Stimulated activated CD8-positive, alpha-beta memory T cell treated with anti-CD3 and anti-CD28 coated beads, Interleukin-12 subunit alpha, Interleukin-12 subunit beta, amount 100 ng/mL, for 24 hours (primary cell): ENCODE measurements at regions not wholly inside any gene's neighbourhood (a gene's known extent, or its start where the extent isn't known, plus 50 kb on each side); places are given as distances from the start of the nearest gene placed in this dataset.
"Not testable (repeated sequence)": the region's sequence is repeated elsewhere in the genome, so short reads cannot be mapped to it uniquely, and the experiment has no call there.

ENCODE experiments used
- DNase-seq: peaks from one replicate; pipeline ENCODE4 v3.0.0-alpha.2; 2020; ENCODE audit errors: extremely low read depth

DNA sequence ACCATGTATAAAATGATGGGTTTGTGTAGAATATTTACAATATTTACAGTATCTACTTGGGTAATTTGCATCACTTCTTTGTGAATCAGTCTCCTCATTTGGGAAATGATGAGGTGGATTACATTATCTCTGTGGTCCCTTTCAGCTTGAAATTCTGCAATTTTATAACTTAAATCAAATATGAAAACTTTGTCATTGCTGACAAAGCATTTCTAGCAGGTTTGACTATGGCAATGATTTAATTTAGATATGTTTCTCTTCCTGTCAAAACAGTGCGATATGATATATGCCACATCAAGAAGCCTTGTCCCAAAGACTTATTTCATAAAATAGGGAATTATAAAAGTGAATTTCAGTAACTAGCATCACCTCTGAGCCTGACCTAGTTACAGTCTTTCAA is 315.8 kb upstream of the MEIS2 start:
- no peak for DNase-seq

- DNase-seq, result no peak
Measured at GRCh38 chr15:37425541-37425940, 325.2 kb upstream of the MEIS2 start.

DNA sequence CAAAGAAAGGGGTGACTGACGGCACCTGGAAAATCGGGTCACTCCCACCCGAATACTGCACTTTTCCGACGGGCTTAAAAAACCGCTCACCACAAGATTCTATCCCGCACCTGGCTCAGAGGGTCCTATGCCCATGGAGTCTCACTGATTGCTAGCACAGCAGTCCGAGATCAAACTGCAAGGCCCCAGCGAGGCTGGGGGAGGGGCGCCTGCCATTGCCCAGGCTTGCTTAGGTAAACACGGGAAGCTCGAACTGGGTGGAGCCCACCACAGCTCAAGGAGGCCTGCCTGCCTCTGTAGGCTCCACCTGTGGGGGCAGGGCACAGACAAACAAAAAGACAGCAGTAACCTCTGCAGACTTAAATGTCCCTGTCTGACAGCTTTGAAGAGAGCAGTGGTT is 327.0 kb upstream of the MEIS2 start:
- DNase-seq, result not testable (repeated sequence)

DNA sequence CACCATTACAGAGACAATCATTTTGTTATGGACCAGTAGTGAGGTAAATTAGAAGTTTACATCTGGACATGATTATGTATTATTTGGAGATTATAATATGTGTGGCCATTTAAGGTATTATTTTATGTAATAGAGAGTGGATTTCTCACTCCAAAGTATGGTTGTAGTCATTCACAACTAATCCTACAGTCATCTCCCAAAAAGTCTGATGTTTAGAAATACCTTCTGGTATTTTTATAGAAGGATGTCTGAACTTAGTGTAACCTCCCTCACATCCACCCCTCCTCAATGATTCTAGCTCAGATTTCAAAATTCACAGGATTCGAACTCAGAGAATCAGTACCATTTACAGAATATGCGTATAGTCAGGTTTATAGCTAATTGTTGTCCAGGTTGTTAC is 346.6 kb upstream of the MEIS2 start:
- DNase-seq, result no peak

GRCh38 chr15:37452498-37452897 is 352.1 kb upstream of the MEIS2 start:
- DNase-seq, result no peak

DNA sequence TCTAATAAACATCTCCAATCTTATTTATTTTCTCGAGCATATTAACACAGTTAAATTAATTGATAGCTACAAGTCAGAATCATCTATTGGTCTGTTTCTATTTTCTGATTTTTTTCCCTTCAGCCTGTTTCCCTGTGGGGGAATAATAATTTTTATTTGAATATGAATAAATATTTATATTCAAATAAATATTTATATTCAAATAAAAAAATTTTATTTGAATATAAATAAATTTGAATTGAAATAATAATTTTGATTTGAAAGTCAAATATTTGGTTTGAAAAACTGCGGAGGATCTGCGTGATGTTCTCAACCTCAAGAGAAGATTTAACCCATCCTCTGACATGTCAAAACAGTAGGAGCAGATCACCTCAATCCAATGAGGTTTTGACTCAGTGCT is 380.1 kb upstream of the MEIS2 start:
- no peak for DNase-seq

DNA sequence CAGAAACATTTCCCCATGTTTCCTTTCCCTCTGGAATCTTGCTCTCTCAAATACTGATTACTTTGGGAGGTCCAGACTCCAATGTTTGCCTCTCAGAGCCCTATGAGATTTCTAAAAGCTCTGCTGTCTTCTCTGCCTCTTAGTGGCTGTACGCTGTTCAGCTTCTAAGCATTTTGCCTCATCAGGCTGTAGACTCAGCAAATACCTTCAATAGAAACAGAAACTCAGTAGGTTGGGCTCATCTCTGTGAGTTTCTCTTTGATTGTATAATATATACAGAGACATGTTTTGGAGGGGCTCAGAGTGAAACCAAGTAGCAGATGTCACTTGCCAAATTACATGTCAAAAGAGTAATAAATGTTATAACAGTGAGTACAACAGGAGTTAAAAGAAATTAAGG is 380.8 kb upstream of the MEIS2 start:
- DNase-seq, result no peak

DNA sequence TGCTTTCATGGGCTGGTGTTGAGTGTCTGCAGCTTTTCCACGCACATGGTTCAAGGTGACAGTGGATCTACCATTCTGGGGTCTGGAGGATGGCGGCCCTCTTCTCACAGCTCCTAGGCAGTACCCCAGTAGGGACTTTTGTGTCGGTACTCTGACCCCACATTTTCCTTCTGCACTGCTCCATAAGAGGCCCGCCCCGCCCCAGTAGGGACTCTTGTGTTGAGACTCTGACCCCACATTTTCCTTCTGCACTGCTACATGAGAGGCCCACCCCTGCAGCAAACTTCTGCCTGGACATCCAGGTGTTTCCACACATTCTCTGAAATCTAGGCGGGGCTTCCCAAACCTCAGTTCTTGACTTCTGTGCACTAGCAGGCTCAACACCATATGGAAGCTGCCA is 383.4 kb upstream of the MEIS2 start:
- no peak for DNase-seq

GRCh38 chr15:37485056-37485455 is 384.7 kb upstream of the MEIS2 start:
- DNase-seq, result no peak

DNA sequence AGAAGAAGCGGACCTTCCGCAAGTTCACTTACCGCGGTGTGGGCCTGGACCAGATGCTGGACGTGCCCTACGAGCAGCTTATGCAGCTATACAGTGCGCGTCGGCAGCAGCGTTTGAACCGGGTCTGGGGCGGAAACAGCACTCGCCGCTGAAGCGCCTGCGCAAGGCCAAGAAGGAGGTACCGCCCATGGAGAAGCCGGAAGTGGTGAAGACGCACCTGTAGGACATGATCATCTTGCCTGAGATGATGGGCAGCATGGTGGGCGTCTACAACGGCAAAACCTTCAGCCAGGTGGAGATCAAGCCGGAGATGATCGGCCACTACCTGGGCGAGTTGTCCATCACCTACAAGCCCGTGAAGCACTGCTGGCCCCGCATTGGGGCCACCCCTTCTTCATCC is 390.4 kb upstream of the MEIS2 start:
- no peak for DNase-seq

GRCh38 chr15:37516621-37517020 is 416.3 kb upstream of the MEIS2 start:
- DNase-seq, result no peak

DNA sequence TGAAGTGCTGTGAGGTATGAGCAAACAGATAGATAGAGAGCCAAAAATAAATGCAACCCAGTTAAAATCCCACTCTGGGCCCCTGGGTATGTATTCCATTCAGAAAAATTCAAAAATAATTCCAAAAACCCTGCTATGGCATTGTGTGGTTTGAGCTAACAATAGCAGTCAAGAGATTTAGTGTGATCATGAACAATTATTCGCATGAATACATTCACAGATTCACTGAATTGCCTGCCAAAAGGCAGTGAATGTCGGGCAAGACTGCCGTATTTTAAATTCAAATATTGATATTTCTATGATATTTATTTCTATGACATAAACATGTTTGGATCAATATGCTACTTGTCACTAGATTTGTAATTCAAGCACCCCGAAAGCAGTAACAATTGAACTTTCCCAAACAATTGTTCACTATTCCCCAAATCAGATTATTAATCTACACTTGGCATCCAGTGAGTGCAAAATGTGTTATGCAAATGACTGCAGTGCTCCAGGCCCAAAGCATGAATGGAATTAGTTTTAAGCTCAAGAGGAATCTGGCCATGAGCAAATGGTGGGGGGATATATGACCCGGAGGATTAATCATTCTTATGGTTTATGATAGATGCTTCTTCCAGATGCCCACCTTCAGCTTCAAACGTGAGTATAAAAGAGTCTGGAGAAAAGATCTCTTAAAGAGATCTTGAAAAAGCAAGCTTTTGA is 417.0 kb upstream of the MEIS2 start:
- no peak for DNase-seq

DNA sequence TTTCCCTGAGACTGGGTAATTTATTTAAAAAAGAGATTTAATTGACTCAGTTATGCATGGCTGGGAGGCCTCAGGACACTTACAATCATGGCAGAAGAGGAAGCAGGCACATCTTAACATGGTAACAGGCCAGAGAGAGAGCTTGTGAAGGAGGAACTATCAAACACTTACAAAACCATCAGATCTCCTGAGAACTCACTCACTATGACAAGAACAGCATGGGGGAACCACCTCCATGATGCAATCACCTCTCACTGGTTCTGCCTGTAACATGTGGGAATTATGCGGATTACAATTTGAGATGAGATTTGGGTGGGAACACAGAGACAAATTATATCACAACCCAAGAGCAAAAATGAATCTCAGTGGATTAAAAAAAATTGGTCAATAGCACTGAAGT is 416.0 kb upstream of the TMCO5A start:
- no peak for DNase-seq

GRCh38 chr15:37520026-37520425 is 414.4 kb upstream of the TMCO5A start:
- DNase-seq, result no peak

DNA sequence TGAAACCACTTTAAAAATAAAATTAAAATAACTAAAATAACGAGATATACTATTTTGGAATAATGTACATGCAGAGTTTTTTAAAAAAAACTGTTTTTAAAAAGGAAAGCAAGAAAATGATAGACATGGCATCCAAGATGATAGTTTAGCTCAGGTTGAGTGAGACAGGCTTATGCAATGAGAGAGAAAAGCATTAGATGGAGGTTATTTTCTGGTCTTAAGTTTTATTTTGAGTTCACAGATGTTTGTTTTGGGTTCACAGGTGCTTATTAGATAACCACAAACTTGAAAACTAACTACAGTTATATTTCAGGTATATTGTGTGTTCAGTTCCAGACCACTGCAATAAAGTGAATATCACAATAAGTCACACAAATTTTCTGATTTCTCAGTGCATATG is 413.6 kb upstream of the TMCO5A start:
- no peak for DNase-seq

DNA sequence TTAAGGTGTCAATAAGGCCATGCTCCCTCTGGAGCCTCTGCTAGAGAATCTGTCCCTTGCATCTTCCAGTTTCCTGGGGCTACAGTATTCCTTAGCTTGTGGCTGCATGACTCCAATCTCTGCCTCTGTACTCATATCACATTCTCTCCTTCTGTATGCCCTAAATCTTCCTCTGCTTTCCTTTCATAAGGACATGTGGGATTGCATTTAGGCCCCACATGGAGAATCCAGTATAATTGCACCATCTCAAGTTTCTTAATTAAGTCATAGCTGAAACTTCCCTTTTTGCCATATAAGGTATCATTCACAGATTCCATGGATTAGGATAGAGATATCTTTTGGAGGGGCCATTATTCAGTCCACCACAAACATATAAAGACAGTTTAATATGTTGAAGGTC is 409.8 kb upstream of the TMCO5A start:
- no peak for DNase-seq

- no peak for DNase-seq
Measured at GRCh38 chr15:37528432-37528831, 406.0 kb upstream of the TMCO5A start.

DNA sequence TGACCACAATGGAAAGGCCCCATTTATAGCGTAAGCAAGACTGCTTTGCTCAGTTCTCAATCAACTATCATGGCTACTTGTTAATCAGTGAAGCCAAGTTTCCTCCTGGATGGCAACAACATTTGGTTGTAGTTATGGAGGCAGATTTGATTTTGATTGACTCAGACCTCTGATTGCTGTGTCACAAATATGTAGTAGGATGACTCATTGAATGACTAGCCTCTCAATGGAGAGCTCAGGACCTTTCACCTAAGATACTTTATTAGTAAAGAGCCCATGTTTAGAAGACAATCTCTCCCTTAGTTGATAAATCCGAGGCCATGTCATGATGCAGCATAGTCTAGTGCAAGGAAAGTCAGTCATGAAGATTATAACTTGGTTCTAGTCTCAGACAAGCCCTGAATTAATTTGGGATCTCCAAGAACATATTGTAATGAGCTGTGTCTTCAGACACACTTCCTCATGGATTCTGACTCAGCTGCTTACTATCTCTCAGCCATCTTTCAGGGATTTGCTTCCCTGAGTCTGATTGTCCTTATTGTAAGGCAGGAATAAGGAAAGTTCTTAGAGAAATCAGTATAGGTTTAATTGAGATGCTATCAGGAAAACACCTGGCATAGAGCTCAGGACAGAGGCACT is 397.4 kb upstream of the TMCO5A start:
- DNase-seq, result no peak

DNA sequence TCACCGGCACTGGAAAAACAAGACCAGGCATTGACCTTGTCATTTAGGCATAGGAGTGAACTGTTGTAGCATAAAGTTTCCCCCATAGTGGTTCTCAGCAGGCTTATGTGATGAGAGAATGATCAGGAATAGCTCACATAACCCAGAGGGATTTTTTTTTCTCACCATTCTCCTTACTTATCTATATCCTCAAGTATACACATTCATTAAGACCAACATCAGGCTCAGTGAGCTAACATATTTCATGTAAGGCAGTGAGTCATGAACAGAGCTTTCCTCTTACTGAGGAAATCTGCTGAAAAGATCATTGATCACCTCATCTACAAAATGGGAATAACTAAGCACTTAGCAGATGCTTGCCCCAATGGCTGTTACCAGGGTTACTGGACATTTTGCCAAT is 396.6 kb upstream of the TMCO5A start:
- DNase-seq, result no peak

- no peak for DNase-seq
Measured at GRCh38 chr15:37548116-37548515, 386.3 kb upstream of the TMCO5A start.

GRCh38 chr15:37550360-37551024 is 383.9 kb upstream of the TMCO5A start:
- no peak for DNase-seq

DNA sequence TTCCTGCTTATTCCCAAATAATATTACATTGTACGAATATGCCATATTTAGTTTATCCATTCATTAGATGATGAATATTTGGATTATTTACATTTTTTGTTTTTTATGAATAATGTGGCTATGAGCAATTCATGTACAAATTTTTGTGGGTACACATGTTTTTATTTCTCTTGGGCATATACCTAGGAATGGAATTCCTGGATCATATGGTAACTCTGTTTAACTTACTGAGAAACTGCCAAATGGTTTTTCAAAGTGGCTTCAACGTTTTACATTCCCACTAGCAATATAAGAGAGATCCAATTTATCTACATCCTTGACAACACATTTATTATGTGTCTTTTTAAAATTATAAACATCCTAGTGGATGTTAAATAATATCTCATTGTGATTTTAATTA is 362.0 kb upstream of the TMCO5A start:
- DNase-seq, result no peak

DNA sequence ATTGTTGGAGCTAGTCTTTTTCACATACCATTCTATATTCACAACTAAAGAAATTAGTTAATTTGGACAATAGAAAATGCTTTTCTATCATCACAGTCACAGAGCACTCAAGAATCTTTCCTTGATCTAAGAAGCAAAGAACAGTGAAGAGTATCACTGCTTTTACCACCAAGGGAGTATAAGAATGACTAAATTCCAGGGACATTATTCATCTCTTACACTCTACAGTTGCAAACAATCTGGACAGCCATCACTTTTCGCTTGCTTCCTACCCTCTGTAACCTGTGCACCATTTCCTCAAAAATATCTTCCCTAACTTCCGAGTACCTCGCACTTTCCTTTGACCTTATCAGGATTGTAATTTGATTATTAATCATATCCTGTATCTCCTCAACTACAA is 359.5 kb upstream of the TMCO5A start:
- no peak for DNase-seq
